DMS 273 (cell line): ENCODE measurements at regions not wholly inside any gene's neighbourhood (a gene's known extent, or its start where the extent isn't known, plus 50 kb on each side); places are given as distances from the start of the nearest gene placed in this dataset.
A peak's percentile ranks its signal among the peaks of the same experiment; 100 is the strongest.
"Not testable (repeated sequence)": the region's sequence is repeated elsewhere in the genome, so short reads cannot be mapped to it uniquely, and the experiment has no call there.

Source experiments
- DNase-seq: peaks from one replicate; lab custom pipeline; 2025; ENCODE audit not compliant: unreplicated experiment; lab: John Stamatoyannopoulos, UW

GRCh38 chr16:18263046-18263445, 73.5 kb downstream of the NPIPA8 start:
- not testable (repeated sequence) for DNase-seq

- DNase-seq = not testable (repeated sequence)
Measured at GRCh38 chr16:18261848-18262247, 74.7 kb downstream of the NPIPA8 start.

GRCh38 chr16:18259496-18260176, 76.9 kb downstream of the NPIPA8 start:
- not testable (repeated sequence) for DNase-seq

GRCh38 chr16:18252943-18253342, 83.6 kb downstream of the NPIPA8 start:
- not testable (repeated sequence) for DNase-seq

- peak; percentile 38 for DNase-seq
Measured at GRCh38 chr16:18230505-18230904, 106.0 kb downstream of the NPIPA8 start.

GRCh38 chr16:18222054-18223009, 114.2 kb downstream of the NPIPA8 start:
- DNase-seq = not testable (repeated sequence)

- DNase-seq = peak; percentile 23
Measured at GRCh38 chr16:18217741-18218140, 118.8 kb downstream of the NPIPA8 start.

GRCh38 chr16:18216814-18217213, 119.7 kb downstream of the NPIPA8 start:
- peak; percentile 39 for DNase-seq

GRCh38 chr16:18213810-18214209, 122.7 kb downstream of the NPIPA8 start:
- not testable (repeated sequence) for DNase-seq

GRCh38 chr16:18211505-18211904, 125.0 kb downstream of the NPIPA8 start:
- not testable (repeated sequence) for DNase-seq

GRCh38 chr16:18204786-18205185, 131.8 kb downstream of the NPIPA8 start:
- not testable (repeated sequence) for DNase-seq

GRCh38 chr16:18204309-18204708, 132.2 kb downstream of the NPIPA8 start:
- DNase-seq = not testable (repeated sequence)

GRCh38 chr16:18201511-18201910, 135.0 kb downstream of the NPIPA8 start:
- DNase-seq = not testable (repeated sequence)

- not testable (repeated sequence) for DNase-seq
Measured at GRCh38 chr16:18192389-18192788, 144.1 kb downstream of the NPIPA8 start.

GRCh38 chr16:18190179-18190578, 146.4 kb downstream of the NPIPA8 start:
- not testable (repeated sequence) for DNase-seq

GRCh38 chr16:18184755-18185154, 151.8 kb downstream of the NPIPA8 start:
- DNase-seq = not testable (repeated sequence)

- DNase-seq = not testable (repeated sequence)
Measured at GRCh38 chr16:18181028-18181427, 155.5 kb downstream of the NPIPA8 start.

GRCh38 chr16:18173945-18174497, 162.5 kb downstream of the NPIPA8 start:
- not testable (repeated sequence) for DNase-seq

- not testable (repeated sequence) for DNase-seq
Measured at GRCh38 chr16:18162293-18162692, 174.2 kb downstream of the NPIPA8 start.

GRCh38 chr16:18161224-18161623, 175.3 kb downstream of the NPIPA8 start:
- DNase-seq = not testable (repeated sequence)

GRCh38 chr16:18159185-18159584, 177.4 kb downstream of the NPIPA8 start:
- DNase-seq = not testable (repeated sequence)
